Fibroblast of gingiva (primary cell): ENCODE measurements at regions not wholly inside any gene's neighbourhood (a gene's known extent, or its start where the extent isn't known, plus 50 kb on each side); places are given as distances from the start of the nearest gene placed in this dataset.
A peak's percentile ranks its signal among the peaks of the same experiment; 100 is the strongest.
"Not testable (repeated sequence)": the region's sequence is repeated elsewhere in the genome, so short reads cannot be mapped to it uniquely, and the experiment has no call there.

ENCODE experiments used
- DNase-seq: peaks from one replicate; pipeline ENCODE4 v3.0.0-alpha.2; 2011; ENCODE audit warnings: low read depth

GRCh38 chr18:59038295-59039039 is 101.2 kb upstream of the SEC11C start:
- DNase-seq: no peak

- DNase-seq: not testable (repeated sequence)
These were observed 100.7 kb upstream of the SEC11C start for GRCh38 chr18:59039040-59039320.

DNA sequence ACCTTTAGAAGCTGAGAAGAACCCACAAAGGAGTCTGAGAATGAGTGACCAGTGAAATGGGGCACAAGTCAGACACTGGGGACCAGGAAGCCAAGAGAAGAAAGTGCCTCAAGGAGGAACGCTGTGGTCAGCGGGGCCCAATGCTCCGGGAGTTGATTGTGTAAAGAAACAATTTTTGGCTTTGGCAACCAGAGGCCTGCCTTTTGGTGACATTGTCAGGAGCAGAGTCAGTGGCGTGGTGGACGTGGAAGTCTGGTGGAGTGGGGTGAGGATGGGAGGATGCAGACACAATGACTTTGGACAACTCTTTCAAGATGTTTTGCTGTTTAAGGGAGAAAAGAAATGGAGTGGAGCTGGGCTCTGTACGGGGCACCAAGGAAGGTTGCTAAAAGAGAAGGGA is 100.2 kb upstream of the SEC11C start:
- no peak for DNase-seq

DNA sequence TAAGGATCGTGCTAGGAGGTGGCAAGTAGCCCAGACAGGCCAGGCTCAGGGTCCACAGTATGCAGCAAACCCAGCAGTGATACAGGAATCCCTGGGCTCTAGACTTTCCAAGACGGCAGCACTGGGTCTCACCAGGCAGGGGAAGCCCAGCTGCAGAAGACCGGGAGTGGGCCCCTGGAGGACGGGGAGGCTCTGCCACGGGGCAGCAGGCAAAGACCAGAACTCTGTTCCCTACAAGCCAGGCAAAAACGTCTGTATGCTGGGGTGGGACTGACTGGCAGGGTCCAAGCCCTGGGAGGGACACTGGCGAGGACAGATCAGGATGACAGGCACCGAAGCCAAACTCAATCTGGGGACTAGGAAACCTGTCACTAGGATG is 98.9 kb upstream of the SEC11C start:
- no peak for DNase-seq

DNA sequence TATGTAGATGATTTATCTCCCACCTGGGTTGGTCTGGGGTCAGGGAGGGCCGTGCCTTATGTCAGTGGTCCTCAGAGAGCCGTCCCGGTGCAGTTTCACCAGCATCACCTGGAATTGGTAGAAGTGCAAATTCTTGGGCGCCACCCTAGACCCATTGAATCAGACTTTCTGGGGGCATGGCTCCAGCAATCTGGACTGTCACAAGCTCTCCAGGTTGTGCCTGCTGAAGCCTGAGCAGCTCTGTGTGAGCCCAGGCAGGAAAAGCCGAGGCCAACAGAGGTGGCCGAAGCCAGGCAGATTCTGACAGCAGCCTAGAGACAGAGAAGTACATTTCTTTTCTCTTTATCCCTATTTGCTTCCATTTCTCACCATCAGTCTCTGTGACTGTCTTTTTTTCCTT is 98.4 kb upstream of the SEC11C start:
- DNase-seq: no peak

DNA sequence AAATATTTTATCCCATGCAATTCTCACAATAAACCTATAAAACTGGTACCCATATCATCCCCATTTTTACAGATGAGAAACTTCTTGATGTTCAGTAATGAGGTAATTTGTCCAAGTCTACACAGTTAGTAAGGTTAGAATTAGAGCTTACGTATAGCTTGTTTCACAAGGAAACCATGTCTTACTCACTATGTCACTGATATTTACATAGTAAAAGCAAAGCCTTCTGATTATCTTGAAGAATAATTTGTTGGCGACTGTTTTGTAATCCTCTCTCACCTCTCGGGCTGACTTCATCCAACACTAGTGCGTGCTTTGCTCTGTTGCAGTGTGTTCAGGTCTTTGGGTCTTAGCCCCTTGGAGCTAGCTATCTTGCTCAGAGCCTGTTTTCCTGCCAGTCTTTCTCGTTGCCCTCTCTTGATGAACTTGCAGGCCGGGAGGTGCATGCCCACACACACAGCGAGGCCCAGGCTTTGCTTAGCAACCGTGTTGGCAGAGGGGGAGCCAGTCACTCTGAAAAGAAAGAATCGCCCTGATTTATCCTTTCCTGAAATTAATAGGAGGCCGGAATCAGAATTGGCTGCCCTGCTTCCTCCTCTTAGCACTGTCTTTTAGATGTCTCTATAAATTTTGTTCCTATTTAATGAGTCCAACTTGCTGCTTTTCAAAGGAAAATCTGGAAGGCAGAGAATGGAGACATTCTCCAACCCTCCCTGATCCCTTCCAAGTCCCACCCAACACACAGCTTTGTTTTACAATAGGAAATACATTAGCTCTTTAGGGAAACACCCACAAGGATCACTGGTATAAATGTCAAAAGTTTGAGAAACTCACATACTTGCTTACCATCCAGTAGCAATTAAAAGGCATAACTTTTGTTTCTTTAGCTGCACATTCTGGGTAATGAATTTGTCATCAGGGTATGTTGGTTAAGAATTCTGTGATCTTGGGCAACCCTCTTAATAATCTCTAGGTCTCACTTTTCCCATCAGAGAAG is 97.6 kb upstream of the SEC11C start:
- peak; percentile 85 for DNase-seq

DNA sequence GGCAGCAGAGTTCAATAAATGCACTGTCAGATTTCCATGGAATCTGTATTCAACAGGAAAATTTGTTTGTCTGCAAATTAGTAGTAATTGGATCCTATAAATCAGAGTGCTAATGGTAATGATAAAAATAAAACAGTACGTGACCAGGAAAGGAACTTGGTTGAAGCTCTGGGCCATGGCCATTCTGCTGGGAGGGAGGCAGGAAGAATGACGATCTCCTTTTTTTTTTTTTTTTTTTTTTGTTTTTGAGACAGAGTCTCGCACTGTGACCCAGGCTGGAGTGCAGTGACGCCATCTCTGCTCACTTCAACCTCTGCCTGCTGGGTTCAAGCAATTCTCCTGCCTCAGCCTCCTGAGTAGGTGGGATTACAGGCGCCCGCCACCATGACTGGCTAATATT is 94.8 kb upstream of the SEC11C start:
- DNase-seq: no peak

DNA sequence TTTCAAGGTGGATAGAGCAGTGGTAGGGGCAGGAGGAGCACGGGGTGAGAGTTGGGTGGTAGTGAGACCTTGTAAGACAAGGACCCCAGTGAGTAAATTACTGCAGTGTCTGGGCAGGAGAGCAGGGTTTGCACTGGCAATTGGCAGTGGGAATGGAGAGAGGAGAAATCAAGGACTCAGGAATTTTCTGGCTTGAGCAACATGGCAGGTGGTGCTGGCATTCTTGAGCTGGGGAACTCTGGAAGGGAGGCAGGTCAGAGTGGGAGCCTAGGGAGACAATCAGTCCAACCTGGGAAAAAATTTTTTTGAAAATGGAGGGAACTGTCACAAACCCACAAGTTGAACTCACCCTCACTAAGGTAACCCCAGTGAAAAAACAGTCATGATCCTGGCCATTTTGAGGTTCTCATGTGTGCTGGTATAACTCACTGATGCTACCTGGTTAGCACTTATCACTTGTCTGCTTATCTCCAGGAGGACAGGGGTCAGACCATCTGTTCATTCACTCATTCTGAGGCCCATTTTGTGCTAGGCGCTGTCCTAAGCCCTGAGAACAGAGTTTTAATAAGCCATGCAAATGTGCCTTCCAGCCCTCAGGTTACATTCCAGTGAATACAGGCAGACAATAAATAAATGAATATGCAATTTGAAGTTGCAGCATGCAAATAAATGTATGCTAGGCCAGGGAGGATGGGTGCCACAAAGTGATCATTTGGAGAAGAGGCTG is 92.2 kb upstream of the SEC11C start:
- no peak for DNase-seq

GRCh38 chr18:59048048-59048363 is 91.7 kb upstream of the SEC11C start:
- no peak for DNase-seq

GRCh38 chr18:59048378-59048777 is 91.3 kb upstream of the SEC11C start:
- DNase-seq: no peak

- DNase-seq: no peak
These were observed 89.7 kb upstream of the SEC11C start for GRCh38 chr18:59049721-59050660.

DNA sequence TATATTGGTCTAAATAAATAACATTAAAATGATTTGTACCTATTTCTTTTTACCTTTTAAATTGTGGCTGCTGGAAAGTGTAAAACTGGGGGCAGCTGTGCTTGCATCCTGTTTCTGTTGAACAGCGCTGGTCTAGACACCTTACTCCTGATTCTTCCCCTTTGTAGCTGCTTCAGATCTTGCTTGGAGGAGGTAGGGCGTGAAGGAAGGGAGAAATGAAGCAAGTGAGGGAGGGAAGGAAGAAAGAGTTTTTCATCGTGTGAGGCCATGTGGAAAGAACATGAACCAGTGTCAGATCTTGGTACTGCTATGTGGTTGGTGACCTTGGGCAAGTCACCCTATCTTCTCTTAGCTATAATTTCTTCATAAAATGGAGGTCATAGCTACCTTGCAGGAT is 89.0 kb upstream of the SEC11C start:
- DNase-seq: no peak

GRCh38 chr18:59051470-59052165 is 88.1 kb upstream of the SEC11C start:
- peak; percentile 82 for DNase-seq

DNA sequence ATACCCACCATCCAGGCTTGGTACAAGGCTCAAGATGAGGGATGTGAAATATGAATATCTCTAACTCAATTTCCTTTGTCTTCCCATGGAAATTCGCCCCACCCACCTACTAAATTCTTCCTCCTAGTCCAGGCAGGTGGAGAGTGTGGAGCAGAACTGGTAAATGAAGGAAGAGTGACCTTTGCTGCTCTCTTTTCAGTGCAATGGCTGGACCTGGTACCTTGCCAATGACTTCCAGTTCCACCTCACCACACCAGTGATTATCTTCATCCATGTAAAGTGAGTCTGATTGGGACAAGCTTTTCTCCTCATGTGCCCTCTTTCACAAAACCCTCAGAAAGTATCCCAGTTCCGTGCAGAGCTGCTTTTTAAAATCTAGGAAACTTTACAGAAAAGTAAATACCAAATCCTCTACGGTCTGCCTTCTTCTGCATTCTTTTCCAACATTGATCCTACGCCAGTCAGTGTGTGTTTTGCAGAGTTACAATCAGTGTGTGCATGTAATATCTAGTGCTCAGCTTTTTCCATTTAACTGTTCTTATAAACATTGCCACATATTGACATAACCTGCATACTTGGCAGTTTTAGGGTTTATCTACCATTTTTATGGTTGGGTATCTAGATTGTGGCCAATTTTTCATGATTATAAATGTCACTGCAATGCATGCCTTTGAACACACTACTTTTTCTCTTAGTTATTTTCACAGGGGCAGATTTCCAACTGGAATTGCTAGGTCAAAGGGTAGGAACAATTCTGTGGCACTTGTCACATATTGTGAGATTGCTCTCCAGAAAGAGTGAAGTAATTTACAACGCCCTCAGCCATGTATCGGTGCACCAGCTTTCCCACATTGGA is 86.5 kb upstream of the SEC11C start:
- DNase-seq: peak; percentile 94

GRCh38 chr18:59054496-59055287 is 85.0 kb upstream of the SEC11C start:
- DNase-seq: no peak

DNA sequence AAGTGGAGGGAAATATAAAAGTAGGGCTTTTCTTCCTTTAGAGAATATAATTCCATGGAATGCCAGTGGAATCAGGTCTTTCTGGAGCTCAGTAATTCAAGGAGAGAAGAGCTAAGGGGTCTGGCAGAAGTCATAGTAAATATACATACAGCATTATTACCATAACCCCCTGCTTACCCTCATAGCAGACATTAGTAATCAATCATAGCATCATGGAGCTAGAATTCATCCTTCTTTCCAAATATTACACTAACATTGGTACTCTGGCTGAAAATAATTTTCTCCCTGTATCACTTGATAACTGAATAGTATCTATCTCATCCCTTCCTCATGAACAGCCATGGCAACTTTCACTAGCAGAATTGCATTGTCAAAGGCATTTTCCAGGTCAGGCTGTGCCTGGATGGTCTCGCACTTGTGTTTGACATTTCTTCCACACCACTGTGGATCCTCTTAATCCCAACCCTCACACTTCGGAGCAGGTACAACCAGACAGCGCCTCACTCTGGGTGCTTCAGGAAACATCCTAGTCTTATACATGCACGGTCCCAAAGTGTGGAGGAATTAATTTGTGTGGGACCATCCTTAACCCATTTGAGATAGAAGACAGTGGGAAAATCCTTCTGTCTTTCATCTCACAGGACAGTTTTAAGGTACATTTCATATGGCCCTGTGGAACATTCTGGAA is 84.2 kb upstream of the SEC11C start:
- DNase-seq: no peak

DNA sequence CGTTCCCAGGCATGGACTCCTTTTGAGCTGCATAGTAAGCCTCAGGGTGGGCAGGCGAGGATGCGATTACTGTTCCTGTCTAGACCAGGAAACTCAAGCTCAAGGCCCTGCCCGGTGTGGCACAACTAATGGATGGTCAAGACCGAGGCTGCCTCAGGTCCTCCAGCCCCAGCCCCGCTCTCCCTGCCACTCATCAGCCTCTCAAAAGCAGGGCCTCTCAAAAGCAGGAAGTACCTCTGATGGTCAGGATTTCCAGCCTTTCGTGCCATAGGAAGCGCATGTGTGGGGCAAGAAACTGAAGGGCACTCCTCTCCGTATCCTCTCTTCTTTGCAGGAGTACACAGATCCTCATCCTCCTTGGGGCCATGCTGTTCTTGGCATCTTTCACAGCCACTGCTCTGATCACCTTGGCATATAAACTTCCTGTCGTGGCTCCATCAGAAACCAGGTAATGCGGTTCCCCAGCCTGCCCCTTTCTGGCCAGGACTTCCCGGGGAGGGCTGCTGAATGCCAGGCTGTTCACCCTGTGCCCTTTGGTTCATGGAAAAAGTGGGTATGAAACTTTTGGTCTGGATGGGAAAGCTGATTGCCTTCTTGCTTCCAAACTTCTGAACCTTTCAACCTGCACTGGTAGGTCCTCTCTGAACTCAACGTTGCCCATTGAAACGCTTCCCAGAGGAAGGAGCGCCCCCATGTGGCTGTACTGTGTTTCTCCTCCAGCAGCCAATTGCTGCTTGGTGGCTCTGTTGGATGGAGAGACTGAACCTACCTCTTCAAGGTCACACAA is 82.8 kb upstream of the SEC11C start:
- DNase-seq: peak; percentile 60

DNA sequence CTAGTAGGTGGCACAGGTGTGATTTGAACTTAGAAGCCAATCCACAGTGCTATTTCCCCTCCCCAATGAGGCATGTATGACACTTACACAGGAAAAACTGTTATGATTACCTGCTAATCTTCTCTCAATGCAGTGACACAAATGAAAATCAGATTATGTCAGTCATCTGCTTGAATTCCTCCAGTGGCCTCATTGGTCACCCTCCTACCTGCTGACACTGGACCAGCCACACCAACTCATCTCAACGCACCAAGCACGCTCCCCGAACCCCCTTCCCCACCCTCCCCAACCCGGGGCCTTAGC is 82.2 kb upstream of the SEC11C start:
- no peak for DNase-seq
